HL-60 (cell line): ENCODE measurements at regions not wholly inside any gene's neighbourhood (a gene's known extent, or its start where the extent isn't known, plus 50 kb on each side); places are given as distances from the start of the nearest gene placed in this dataset.

ENCODE experiments used
- CTCF ChIP-seq: IDR thresholded peaks from one replicate; pipeline ENCODE4 v1.5.1; 2011; ENCODE audit warnings: low read length, control low read depth, inconsistent platforms; ENCODE audit not compliant: insufficient read depth
- POLR2AphosphoS5 ChIP-seq: IDR thresholded peaks from 2 replicates; pipeline ENCODE4 v1.6.1; 2012; ENCODE audit warnings: low read depth

GRCh38 chr5:44740660-44741059 is 68.1 kb upstream of the MRPS30 start:
- no peak for TF ChIP-seq CTCF
- no peak for TF ChIP-seq POLR2AphosphoS5
